ENCODE measurements at regions not wholly inside any gene's neighbourhood (a gene's known extent, or its start where the extent isn't known, plus 50 kb on each side); places are given as distances from the start of the nearest gene placed in this dataset.

- TF ChIP-seq, protein P1, sequence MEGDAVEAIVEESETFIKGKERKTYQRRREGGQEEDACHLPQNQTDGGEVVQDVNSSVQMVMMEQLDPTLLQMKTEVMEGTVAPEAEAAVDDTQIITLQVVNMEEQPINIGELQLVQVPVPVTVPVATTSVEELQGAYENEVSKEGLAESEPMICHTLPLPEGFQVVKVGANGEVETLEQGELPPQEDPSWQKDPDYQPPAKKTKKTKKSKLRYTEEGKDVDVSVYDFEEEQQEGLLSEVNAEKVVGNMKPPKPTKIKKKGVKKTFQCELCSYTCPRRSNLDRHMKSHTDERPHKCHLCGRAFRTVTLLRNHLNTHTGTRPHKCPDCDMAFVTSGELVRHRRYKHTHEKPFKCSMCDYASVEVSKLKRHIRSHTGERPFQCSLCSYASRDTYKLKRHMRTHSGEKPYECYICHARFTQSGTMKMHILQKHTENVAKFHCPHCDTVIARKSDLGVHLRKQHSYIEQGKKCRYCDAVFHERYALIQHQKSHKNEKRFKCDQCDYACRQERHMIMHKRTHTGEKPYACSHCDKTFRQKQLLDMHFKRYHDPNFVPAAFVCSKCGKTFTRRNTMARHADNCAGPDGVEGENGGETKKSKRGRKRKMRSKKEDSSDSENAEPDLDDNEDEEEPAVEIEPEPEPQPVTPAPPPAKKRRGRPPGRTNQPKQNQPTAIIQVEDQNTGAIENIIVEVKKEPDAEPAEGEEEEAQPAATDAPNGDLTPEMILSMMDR (IDR thresholded peaks at IDR 0.05; ENCODE audit: low read depth, low read length, missing control alignments): no peak
- no peak for DNase-seq (ENCODE audit: extremely low read depth, low read depth)
- H3K4me3 ChIP-seq (replicated peaks; ENCODE audit: low read depth, low read length): no peak overlapping the region
Measured at GRCh38 chr22:49025791-49026493, 801.7 kb downstream of the BRD1 start.

GRCh38 chr22:49024775-49025440, 802.8 kb downstream of the BRD1 start:
- H3K4me3 ChIP-seq (replicated peaks; ENCODE audit: low read depth, low read length): no peak overlapping the region
- TF ChIP-seq, protein P1 (IDR thresholded peaks at IDR 0.05; ENCODE audit: low read depth, low read length, missing control alignments): no peak
- DNase-seq (ENCODE audit: extremely low read depth, low read depth): no peak

DNA sequence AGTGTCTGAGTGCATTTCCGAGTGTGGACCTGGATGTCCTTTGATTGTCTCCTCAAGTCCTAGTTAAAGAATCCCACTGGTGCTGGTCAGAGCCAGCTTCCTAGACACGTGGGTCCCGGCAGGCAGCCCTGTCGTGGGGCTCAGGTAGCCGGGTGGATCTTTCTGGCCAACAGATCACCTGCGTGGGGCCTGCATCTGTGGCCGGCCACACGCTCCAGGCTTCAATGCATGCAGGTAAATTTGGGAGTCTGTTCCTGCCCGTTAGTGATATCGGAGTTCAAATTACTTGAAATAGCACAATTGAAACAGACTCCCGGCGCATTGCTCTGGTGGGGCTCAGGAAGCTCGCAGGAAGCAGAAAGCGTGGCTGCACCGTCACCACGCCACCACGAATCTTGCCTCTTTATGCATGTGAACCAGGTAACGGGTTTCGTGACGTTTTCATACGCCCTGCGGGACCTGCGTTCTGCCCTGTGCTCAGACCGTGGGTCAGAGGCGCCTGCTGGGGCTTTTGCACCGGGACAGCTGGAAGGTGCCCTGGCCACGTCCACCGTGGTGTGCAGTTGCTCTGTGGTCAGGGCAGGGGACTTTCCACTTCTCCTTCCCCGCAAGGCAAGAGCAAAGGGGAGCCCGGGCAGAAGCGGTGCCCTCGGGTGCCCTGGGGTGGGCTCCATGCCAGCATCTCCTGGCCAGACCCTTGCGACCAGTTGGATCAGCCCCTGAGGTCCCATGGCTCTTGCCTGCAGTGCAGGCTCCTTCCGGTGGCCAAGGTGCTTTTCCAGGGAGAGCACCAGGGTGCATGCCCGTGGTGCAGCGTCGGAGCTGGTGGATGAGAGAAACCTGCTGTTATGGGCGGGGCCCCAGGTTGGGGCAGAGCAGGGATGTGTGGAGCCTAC, 803.5 kb downstream of the BRD1 start:
- no peak overlapping the region for H3K4me3 ChIP-seq (replicated peaks; ENCODE audit: low read depth, low read length)
- DNase-seq (ENCODE audit: extremely low read depth, low read depth): no peak
- TF ChIP-seq, protein P1 (IDR thresholded peaks at IDR 0.05; ENCODE audit: low read depth, low read length, missing control alignments): no peak

GRCh38 chr22:49023161-49023878, 804.4 kb downstream of the BRD1 start:
- DNase-seq (ENCODE audit: extremely low read depth, low read depth): no peak
- TF ChIP-seq, protein P1 (IDR thresholded peaks at IDR 0.05; ENCODE audit: low read depth, low read length, missing control alignments): no peak
- H3K4me3 ChIP-seq (replicated peaks; ENCODE audit: low read depth, low read length): no peak overlapping the region

- TF ChIP-seq, protein P1 (IDR thresholded peaks at IDR 0.05; ENCODE audit: low read depth, low read length, missing control alignments): no peak
- no peak for DNase-seq (ENCODE audit: extremely low read depth, low read depth)
- no peak overlapping the region for H3K4me3 ChIP-seq (replicated peaks; ENCODE audit: low read depth, low read length)
Measured at GRCh38 chr22:49022816-49023160, 804.9 kb downstream of the BRD1 start.
